Activated CD8-positive, alpha-beta memory T cell treated with anti-CD3 and anti-CD28 coated beads, Interleukin-2, amount 50 U/mL, for 1 hour (primary cell): ENCODE measurements at regions not wholly inside any gene's neighbourhood (a gene's known extent, or its start where the extent isn't known, plus 50 kb on each side); places are given as distances from the start of the nearest gene placed in this dataset.
"Not testable (repeated sequence)": the region's sequence is repeated elsewhere in the genome, so short reads cannot be mapped to it uniquely, and the experiment has no call there.

Experiments used
- DNase-seq: peaks from one replicate; pipeline ENCODE4 v3.0.0-alpha.2; 2020; ENCODE audit errors: extremely low read depth

- no peak for DNase-seq
Measured at GRCh38 chr11:45410391-45411227, 124.5 kb upstream of the SYT13 start.

- DNase-seq = no peak
Measured at GRCh38 chr11:45409587-45409986, 123.4 kb upstream of the SYT13 start.

- no peak for DNase-seq
Measured at GRCh38 chr11:45407226-45407625, 121.1 kb upstream of the SYT13 start.

- DNase-seq = no peak
Measured at GRCh38 chr11:45405916-45406670, 120.0 kb upstream of the SYT13 start.

- DNase-seq = not testable (repeated sequence)
Measured at GRCh38 chr11:45403521-45403920, 117.4 kb upstream of the SYT13 start.

GRCh38 chr11:45402049-45402630 lies 116.0 kb upstream of the SYT13 start:
- no peak for DNase-seq

GRCh38 chr11:45400591-45400990 lies 114.5 kb upstream of the SYT13 start:
- DNase-seq = no peak

GRCh38 chr11:45399166-45399565 lies 113.0 kb upstream of the SYT13 start:
- no peak for DNase-seq

- DNase-seq = no peak
Measured at GRCh38 chr11:45398325-45398724, 112.2 kb upstream of the SYT13 start.

GRCh38 chr11:45396394-45396793 lies 110.3 kb upstream of the SYT13 start:
- DNase-seq = no peak

- DNase-seq = no peak
Measured at GRCh38 chr11:45395947-45396346, 109.8 kb upstream of the SYT13 start.

- no peak for DNase-seq
Measured at GRCh38 chr11:45395421-45395820, 109.3 kb upstream of the SYT13 start.

- no peak for DNase-seq
Measured at GRCh38 chr11:45394294-45395085, 108.3 kb upstream of the SYT13 start.

- DNase-seq = no peak
Measured at GRCh38 chr11:45393826-45394225, 107.7 kb upstream of the SYT13 start.

- DNase-seq = no peak
Measured at GRCh38 chr11:45393334-45393733, 107.2 kb upstream of the SYT13 start.

- DNase-seq = no peak
Measured at GRCh38 chr11:45392591-45393091, 106.5 kb upstream of the SYT13 start.

GRCh38 chr11:45392154-45392553 lies 106.0 kb upstream of the SYT13 start:
- no peak for DNase-seq

GRCh38 chr11:45391168-45391850 lies 105.2 kb upstream of the SYT13 start:
- no peak for DNase-seq

GRCh38 chr11:45390407-45390806 lies 104.3 kb upstream of the SYT13 start:
- no peak for DNase-seq

- no peak for DNase-seq
Measured at GRCh38 chr11:45388472-45388871, 102.3 kb upstream of the SYT13 start.

GRCh38 chr11:45387885-45388284 lies 101.7 kb upstream of the SYT13 start:
- DNase-seq = not testable (repeated sequence)
